ENCODE measurements at regions not wholly inside any gene's neighbourhood (a gene's known extent, or its start where the extent isn't known, plus 50 kb on each side); places are given as distances from the start of the nearest gene placed in this dataset.

DNA sequence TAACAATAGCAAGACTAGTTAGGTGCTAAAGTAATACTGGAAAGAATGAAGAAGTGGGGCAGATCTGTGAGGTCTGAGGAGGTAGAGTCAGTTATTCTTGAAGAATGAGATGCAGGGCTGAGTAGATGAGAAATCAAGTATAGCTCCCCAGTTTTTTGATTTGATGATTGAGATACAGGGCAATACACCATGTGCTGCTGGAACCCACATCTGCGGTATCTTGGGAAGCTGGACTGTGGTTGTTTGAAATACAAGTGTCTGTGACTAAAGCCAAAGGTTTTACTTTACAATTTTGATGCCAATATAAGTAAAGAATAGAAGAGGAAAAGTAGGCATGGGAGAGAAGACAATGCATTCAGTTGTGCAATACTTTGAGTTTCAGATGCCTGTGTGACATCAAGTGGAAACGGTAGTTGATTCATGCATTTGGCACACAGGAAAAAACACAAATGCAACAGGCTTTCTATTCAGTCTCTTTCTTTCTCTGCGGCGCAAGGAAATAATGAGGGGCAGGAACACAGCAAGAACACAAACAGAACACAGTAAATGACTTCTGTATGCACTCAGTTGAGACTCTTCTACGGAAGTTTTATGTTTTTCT lies 190.2 kb upstream of the SLC38A2 start:
- no peak overlapping the region for H2AFZ ChIP-seq (replicated peaks; ENCODE audit: low read length, poor library complexity)
- peak overlapping the region; percentile 46; the same call in 1 of the 2 replicates for H3K4ac ChIP-seq (ENCODE audit: low read depth, low read length)
- H3K9me1 ChIP-seq (ENCODE audit: insufficient read depth, low read length), result peaks cover 2% of the 10 kb centered on the region; the same call in 1 of the 2 replicates
- H4K91ac ChIP-seq (ENCODE audit: insufficient read depth, low read depth, low read length), result peak overlapping the region; percentile 51; the same call in 1 of the 2 replicates
- no peaks in the 10 kb centered on the region for H3K27me3 ChIP-seq (ENCODE audit: control insufficient read depth, insufficient read depth, low read length)
- H3K14ac ChIP-seq (replicated peaks; ENCODE audit: low read depth, low read length), result peak overlapping the region; percentile 47; the same call in 1 of the 2 replicates
- peak overlapping the region; percentile 41 for H2AK5ac ChIP-seq (ENCODE audit: low read depth, low read length)
- H3K23ac ChIP-seq (ENCODE audit: low read depth, low read length), result peak overlapping the region; percentile 37; the same call in 1 of the 2 replicates
- peaks cover 0 to 17% of the 10 kb centered on the region in 2 experiments; a peak in 2 of 4 replicates for H3K79me1 ChIP-seq (ENCODE audit: low read depth in 1 of 2, low read length in 2 of 2)
- peaks cover 4% of the 10 kb centered on the region; the same call in 1 of the 2 replicates for H3K4me1 ChIP-seq (ENCODE audit: control insufficient read depth, insufficient read depth, low read length)
- POLR2A ChIA-PET (ENCODE audit: unreplicated experiment), result no interaction called here
- peaks cover 4% of the 10 kb centered on the region; the same call in 1 of the 2 replicates for H3K9me3 ChIP-seq (ENCODE audit: control insufficient read depth, insufficient read depth, low read length)
- no peak overlapping the region; the same call in 1 of the 2 replicates for H3K4me2 ChIP-seq (ENCODE audit: low read depth, low read length)
- TF ChIP-seq CEBPB (IDR thresholded peaks at IDR 0.05; ENCODE audit: low read depth, low read length), result peak; percentile 98
- TF ChIP-seq CHD1 (IDR thresholded peaks at IDR 0.05; ENCODE audit: low read depth, low read length), result no peak
- peak overlapping the region; percentile 42; the same call in 1 of the 2 replicates for H3K56ac ChIP-seq (ENCODE audit: extremely low read depth, insufficient read depth, low read length)
- H3K36me3 ChIP-seq (ENCODE audit: control insufficient read depth, insufficient read depth, low read length), result no peaks in the 10 kb centered on the region
- 17% methylated on average over 1 of the region's 5 CpGs; no CpG with 5 or more reads in 1 of the 2 experiments for WGBS, 2 experiments (ENCODE audit: extremely low coverage in 2 of 2, insufficient read length in 1 of 2)
- H3K27ac ChIP-seq (ENCODE audit: insufficient read depth, low read length), result 0 out of 2 replicates have a peak overlapping the region, but pooled peaks have one; percentile 56
- ATAC-seq (ENCODE audit: low read depth), result no peak
- dilution Hi-C loops (cut with HindIII; ENCODE audit: low sequenced_read_pairs, unreplicated experiment), result no loop called here
- CTCF ChIA-PET, result interaction anchor here (1.2 kb wide), 1 partner anchor 9 kb away, joined by 3 read pairs; no protein-coding TSS in a partner anchor
- BruUV-seq (replicated peaks), result no TSS peak
- H4K5ac ChIP-seq (ENCODE audit: low read depth, low read length), result peak overlapping the region; percentile 37; the same call in 1 of the 2 replicates
- H4K20me1 ChIP-seq (ENCODE audit: insufficient read depth, low read length), result no peaks in the 10 kb centered on the region
- H3K18ac ChIP-seq (ENCODE audit: low read depth, low read length), result peak overlapping the region; percentile 76; the same call in 1 of the 2 replicates
- peak overlapping the region; percentile 66 for H2BK120ac ChIP-seq (ENCODE audit: low read depth, low read length)
- H2BK20ac ChIP-seq (ENCODE audit: low read depth, low read length), result peak overlapping the region; percentile 86; the same call in 1 of the 2 replicates
- peak overlapping the region; percentile 79 for H2BK5ac ChIP-seq (ENCODE audit: low read depth, low read length, poor library complexity, severe bottlenecking)
- H4K8ac ChIP-seq (ENCODE audit: low read depth in 2 of 2, low read length in 2 of 2), result peak overlapping the region; percentile 13 to 62; a peak in 3 of 4 replicates
- in situ Hi-C loops (cut with MboI; ENCODE audit: low sequenced_read_pairs), result no loop called here
- intact Hi-C loops (cut with micrococcal nuclease), result no loop called here
- peak; percentile 76 for DNase-seq
- peak overlapping the region; percentile 32; the same call in 1 of the 3 replicates for H2BK15ac ChIP-seq (ENCODE audit: low read depth, low read length)
- no peak overlapping the region for H3K4me3 ChIP-seq (ENCODE audit: insufficient read depth, low read depth, low read length)
- no peak overlapping the region for H3K9ac ChIP-seq (ENCODE audit: low read depth, low read length)
- H2AK9ac ChIP-seq (replicated peaks; ENCODE audit: low read depth, low read length, poor library complexity), result no peak overlapping the region

All from IMR-90 (cell line).